Osteoblast (primary cell): ENCODE measurements at regions not wholly inside any gene's neighbourhood (a gene's known extent, or its start where the extent isn't known, plus 50 kb on each side); places are given as distances from the start of the nearest gene placed in this dataset.

ENCODE experiments used
- DNase-seq: peaks from one replicate; pipeline ENCODE4 v3.0.0; 2011; ENCODE audit warnings: low spot score, mixed read lengths; ENCODE audit not compliant: insufficient read length; ENCODE audit errors: missing footprints
- H2AFZ ChIP-seq: 2 replicates; pipeline ENCODE4 v1.6.0; 2011; ENCODE audit warnings: mild to moderate bottlenecking, low read length
- H3K27ac ChIP-seq: 2 replicates; pipeline ENCODE4 v1.5.1; 2011; ENCODE audit warnings: mild to moderate bottlenecking, low read depth, low read length, moderate library complexity
- H3K27me3 ChIP-seq: 2 replicates; pipeline ENCODE4 v1.6.0; 2012; ENCODE audit warnings: mild to moderate bottlenecking, control low read depth, inconsistent platforms, low read length, moderate library complexity; ENCODE audit not compliant: insufficient read depth
- H3K36me3 ChIP-seq: 2 replicates; pipeline ENCODE4 v1.5.1; 2011; ENCODE audit warnings: mild to moderate bottlenecking, low read length, control low read depth, moderate library complexity; ENCODE audit not compliant: insufficient read depth
- H3K4me1 ChIP-seq: 2 replicates; pipeline ENCODE4 v1.5.1; 2011; ENCODE audit warnings: mild to moderate bottlenecking, low read length, control low read depth, moderate library complexity; ENCODE audit not compliant: insufficient read depth
- H3K4me2 ChIP-seq: 2 replicates; pipeline ENCODE4 v1.6.0; 2011; ENCODE audit warnings: mild to moderate bottlenecking, low read length; ENCODE audit not compliant: insufficient read depth
- H3K4me3 ChIP-seq: fragments of 200-600 bp; sonication (generic); 3 replicates; pipeline ENCODE4 v1.5.1; 2012; ENCODE audit warnings: mild to moderate bottlenecking, low read length, inconsistent platforms; ENCODE audit not compliant: insufficient read depth
- H3K79me2 ChIP-seq: 2 replicates; pipeline ENCODE4 v1.6.0; 2012; ENCODE audit warnings: mild to moderate bottlenecking, low read length, control low read depth, inconsistent platforms; ENCODE audit not compliant: insufficient read depth
- H3K9me3 ChIP-seq: 2 replicates; pipeline ENCODE4 v1.5.1; 2011; ENCODE audit warnings: low read depth, low read length, control low read depth
- H4K20me1 ChIP-seq: 2 replicates; pipeline ENCODE4 v1.6.0; 2012; ENCODE audit warnings: mild to moderate bottlenecking, low read length, control low read depth; ENCODE audit not compliant: insufficient read depth
- TF ChIP-seq, protein P1 (sequence below): IDR thresholded peaks from 2 replicates; pipeline ENCODE4 v1.5.1; 2011; ENCODE audit warnings: mild to moderate bottlenecking, low read depth, low read length, moderate library complexity; ENCODE audit errors: extremely low read depth

DNA sequence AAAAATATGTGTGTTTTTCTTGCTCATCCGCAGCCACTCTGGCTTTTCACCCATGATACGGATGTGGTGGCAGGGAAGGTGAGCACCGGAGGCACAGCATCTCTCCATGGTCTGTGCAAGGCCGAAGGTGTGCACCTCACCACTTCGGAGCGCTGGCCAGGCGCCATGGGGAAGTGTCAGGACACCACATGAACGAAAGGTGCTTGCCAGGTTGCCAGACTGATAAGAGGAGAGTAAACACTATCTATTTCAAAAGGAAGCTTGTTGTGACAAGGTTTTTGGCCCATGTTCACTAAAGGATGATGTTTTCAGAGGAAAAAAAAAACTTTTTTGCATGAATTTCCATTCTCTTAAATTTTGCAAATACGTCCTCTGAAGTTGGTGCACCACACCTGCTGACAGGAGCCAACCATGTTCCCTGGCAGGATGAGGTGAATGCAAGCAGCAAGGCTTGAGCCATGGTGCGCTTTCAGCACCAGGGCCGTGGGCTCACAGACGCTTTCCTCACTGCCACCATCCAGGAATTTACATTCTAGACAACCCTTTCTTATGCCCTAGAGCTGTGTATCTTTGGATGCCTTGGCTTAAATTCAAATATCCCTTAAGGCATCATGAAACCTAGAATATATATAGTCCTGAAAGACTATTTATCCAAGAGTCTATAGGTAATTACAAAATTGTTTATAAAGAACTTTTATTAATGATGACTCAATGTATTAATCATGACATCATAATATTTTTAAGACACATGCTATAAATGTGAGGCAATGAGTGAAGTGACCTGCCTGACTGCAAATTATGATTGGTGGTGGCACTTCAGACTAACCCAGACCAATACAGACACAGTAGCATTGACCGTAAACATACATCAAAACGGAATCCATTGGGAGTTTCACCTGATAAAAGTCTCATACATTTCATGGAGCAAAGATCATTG, 234.5 kb downstream of the TFAP2A start:
- Histone ChIP-seq H3K27ac (no peak overlapping the region), H4K20me1 (no peaks in the 10 kb centered on the region), H3K27me3 (no peaks in the 10 kb centered on the region), H3K36me3 (no peaks in the 10 kb centered on the region), H3K4me2 (no peak overlapping the region), H3K4me1 (no peaks in the 10 kb centered on the region), H2AFZ (no peak overlapping the region), H3K4me3 (no peak overlapping the region), H3K79me2 (no peaks in the 10 kb centered on the region), H3K9me3 (peaks cover 7% of the 10 kb centered on the region)
- TF ChIP-seq, protein P1, sequence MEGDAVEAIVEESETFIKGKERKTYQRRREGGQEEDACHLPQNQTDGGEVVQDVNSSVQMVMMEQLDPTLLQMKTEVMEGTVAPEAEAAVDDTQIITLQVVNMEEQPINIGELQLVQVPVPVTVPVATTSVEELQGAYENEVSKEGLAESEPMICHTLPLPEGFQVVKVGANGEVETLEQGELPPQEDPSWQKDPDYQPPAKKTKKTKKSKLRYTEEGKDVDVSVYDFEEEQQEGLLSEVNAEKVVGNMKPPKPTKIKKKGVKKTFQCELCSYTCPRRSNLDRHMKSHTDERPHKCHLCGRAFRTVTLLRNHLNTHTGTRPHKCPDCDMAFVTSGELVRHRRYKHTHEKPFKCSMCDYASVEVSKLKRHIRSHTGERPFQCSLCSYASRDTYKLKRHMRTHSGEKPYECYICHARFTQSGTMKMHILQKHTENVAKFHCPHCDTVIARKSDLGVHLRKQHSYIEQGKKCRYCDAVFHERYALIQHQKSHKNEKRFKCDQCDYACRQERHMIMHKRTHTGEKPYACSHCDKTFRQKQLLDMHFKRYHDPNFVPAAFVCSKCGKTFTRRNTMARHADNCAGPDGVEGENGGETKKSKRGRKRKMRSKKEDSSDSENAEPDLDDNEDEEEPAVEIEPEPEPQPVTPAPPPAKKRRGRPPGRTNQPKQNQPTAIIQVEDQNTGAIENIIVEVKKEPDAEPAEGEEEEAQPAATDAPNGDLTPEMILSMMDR, result no peak
- no peak for DNase-seq

DNA sequence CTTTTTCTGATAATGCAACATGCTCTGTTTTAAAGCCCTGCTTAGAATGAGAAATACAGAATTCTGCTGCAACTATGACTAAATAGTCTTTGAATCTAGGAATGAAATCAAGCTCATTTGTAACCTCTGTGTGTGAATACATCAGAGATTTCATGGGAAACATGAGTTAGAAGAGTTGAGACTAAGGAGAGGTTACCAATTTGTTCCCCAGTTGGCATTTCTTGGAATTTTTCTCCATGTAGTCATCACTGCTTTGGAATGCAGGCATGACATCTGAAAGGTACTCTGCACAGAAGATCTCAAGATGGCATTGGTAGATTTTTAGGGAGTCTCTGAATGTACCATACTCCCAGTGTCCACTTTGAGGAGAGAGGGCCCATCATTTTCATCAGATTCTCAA, 237.2 kb downstream of the TFAP2A start:
- Histone ChIP-seq H3K9me3 (peaks cover 3% of the 10 kb centered on the region), H3K79me2 (no peaks in the 10 kb centered on the region), H3K4me1 (no peaks in the 10 kb centered on the region), H3K36me3 (no peaks in the 10 kb centered on the region), H3K4me3 (no peak overlapping the region), H3K27ac (no peak overlapping the region), H3K27me3 (no peaks in the 10 kb centered on the region), H4K20me1 (no peaks in the 10 kb centered on the region), H3K4me2 (no peak overlapping the region), H2AFZ (no peak overlapping the region)
- TF ChIP-seq, protein P1, result no peak
- no peak for DNase-seq

DNA sequence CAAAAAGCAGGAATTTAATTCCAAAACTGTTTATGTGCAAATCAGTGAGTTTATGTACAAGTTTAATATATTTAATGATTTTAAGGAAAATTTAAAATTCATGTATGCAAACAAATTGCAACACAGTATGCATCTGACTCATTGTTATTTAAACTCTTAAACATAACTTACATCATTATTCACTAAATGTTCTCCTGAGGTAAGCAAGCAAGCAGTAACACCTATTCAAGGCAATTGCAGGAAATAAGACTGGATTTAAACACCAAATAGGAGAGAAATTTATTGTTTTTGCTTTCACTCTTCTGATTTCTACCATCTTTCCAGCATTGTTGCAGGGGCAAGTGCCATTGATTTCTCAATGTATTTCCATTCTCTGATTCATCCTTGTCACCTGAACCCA, 239.5 kb downstream of the TFAP2A start:
- H3K4me1 ChIP-seq, result no peaks in the 10 kb centered on the region
- H3K27ac ChIP-seq, result no peak overlapping the region
- H2AFZ ChIP-seq, result no peak overlapping the region
- H3K9me3 ChIP-seq, result peaks cover 3% of the 10 kb centered on the region
- H3K4me3 ChIP-seq, result no peak overlapping the region
- H3K79me2 ChIP-seq, result no peaks in the 10 kb centered on the region
- no peak overlapping the region for H3K4me2 ChIP-seq
- H4K20me1 ChIP-seq, result no peaks in the 10 kb centered on the region
- DNase-seq, result no peak
- TF ChIP-seq, protein P1, result no peak
- no peaks in the 10 kb centered on the region for H3K27me3 ChIP-seq
- H3K36me3 ChIP-seq, result no peaks in the 10 kb centered on the region

DNA sequence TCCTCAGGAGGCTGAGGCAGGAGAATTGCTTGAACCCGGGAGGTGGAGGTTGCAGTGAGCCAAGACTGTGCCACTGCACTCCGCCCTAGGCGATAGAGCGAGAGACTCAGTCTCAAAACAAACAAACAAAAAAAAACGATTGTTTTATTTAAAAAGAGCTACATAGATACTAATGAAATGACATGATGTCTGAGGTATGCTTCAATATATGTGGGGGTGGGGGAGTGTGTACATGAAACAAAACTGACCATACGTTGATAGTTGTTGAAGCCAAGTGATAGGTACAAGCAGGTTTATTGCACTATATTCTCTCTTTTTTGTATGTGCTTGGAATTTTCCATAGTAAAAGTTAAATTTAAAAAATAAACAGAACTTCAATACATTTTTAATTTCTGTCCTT, 240.1 kb downstream of the TFAP2A start:
- Histone ChIP-seq H3K27ac (no peak overlapping the region), H3K9me3 (peaks cover 3% of the 10 kb centered on the region), H2AFZ (no peak overlapping the region), H4K20me1 (no peaks in the 10 kb centered on the region), H3K79me2 (no peaks in the 10 kb centered on the region), H3K4me3 (no peak overlapping the region), H3K27me3 (no peaks in the 10 kb centered on the region), H3K4me1 (no peaks in the 10 kb centered on the region), H3K36me3 (no peaks in the 10 kb centered on the region), H3K4me2 (no peak overlapping the region)
- TF ChIP-seq, protein P1, result no peak
- no peak for DNase-seq
